NCI-H2081 treated with DMSO at 0.1 percent for 48 hours (cell line): ENCODE measurements at regions not wholly inside any gene's neighbourhood (a gene's known extent, or its start where the extent isn't known, plus 50 kb on each side); places are given as distances from the start of the nearest gene placed in this dataset.

Source experiments
- DNase-seq: peaks from one replicate; lab custom pipeline; 2025; lab: John Stamatoyannopoulos, UW

- no peak for DNase-seq
These were observed 1121.7 kb upstream of the MAP3K7 start for GRCh38 chr6:91708534-91708933.

GRCh38 chr6:91705646-91706045 is 1118.8 kb upstream of the MAP3K7 start:
- DNase-seq: no peak

DNA sequence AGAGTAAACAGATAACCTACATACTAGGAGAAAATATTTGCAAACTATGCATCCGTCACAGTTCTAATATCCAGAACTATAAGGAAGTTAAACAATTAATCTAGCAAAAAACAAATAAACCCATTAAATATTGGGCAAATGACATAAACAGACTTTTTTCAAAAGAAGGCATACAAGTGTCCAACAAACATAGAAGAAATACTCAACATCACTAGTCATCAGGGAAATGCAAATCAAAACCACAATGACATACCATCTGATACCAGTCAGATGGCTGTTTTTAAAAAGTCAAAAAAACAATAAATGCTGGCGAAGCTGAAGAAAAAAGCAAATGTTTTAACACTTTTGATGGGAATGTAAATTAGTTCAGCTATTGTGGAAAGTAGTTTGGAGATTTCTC is 1117.7 kb upstream of the MAP3K7 start:
- no peak for DNase-seq

GRCh38 chr6:91697010-91697695 is 1110.3 kb upstream of the MAP3K7 start:
- no peak for DNase-seq

DNA sequence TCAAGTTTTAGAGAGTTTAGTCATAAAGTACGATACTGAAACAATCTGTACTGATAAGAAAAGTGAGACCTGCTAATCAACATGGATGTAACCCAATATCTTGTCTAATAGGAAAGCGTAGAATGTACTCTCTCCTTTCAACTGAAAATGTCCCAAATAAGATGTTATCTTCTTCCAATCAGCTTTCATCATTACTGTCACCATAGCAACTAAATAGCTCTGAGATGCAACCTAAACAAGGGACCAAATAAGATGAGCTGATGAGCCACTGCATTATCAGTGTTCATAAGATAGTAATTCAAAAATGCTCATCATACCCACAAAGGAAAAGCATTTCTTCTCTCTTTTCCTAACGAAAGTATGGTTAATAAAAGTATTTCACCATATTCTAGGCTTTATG is 1108.3 kb upstream of the MAP3K7 start:
- no peak for DNase-seq

GRCh38 chr6:91694016-91694654 is 1107.3 kb upstream of the MAP3K7 start:
- no peak for DNase-seq

DNA sequence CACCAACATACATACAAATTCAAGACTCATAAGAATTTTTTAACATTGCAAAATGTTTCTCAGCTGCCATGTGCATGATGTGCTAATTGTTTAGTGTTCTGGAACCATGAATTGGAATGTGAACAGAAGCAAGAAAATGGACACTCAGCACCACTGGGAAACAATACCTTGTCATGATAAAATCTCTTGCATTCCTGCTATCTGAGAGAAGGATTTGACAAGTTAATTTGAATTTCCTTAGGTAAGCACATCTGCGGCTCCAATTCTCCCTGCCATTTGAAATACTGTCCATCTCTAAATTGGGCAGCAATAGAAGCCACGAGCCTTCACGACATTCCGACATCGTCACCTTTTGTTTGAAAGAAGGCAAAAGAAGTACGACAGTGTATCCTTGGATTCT is 1104.6 kb upstream of the MAP3K7 start:
- no peak for DNase-seq

DNA sequence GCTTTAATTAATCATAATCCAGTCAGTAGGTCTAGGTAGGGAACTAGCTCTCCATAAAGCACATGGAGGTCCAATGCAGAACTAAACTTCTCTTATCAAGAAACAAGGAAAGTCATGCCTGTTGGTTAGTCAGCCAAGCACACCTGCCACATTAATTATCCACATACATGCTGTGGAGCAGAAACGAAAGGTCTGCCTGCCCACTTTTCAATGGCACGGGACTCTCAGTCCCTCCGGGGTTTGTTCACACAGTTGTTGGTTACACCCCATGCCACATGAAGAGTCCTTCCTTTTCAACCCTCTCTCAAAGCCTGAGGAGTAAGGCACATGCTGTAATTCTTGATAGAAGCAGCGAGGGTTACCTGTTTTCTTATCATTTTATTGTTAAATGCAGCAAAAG is 1096.4 kb upstream of the MAP3K7 start:
- DNase-seq: no peak

- no peak for DNase-seq
These were observed 1094.4 kb upstream of the MAP3K7 start for GRCh38 chr6:91681296-91681695.

DNA sequence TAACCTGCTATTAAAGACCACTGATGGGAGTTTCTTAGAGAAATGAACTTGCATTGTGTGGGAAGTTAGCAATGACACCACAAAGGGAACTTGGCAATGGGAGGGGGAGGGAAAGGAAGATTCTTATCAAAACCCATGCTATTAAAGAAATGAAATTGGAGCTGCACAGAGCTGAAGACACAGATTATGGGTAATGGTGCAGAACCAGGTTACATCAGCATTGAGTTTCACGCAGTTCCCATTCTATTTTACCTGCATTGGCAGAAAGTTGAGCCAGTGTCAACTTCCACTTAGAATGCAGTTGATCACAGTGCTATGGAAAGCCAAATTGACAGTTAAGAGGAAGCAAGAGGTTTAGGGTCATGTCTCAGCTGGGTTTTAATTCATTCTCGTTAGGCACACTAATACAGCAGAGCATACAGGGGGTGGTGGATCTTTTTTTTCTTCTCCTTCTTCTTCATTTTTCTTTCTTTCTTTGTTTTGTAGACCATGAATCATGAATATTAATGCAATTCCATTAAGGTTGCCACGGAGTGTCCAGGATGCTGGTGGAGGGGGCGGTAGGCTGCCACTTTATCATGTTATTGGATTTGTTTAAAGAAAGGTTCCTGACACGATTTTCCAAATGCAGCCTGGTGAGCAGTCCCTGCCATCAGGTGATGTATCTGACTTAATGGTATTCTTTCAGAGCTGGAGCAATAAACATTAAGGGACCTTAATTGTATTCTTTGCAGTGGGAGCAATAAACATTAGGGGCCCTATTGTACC is 1092.0 kb upstream of the MAP3K7 start:
- DNase-seq: no peak

DNA sequence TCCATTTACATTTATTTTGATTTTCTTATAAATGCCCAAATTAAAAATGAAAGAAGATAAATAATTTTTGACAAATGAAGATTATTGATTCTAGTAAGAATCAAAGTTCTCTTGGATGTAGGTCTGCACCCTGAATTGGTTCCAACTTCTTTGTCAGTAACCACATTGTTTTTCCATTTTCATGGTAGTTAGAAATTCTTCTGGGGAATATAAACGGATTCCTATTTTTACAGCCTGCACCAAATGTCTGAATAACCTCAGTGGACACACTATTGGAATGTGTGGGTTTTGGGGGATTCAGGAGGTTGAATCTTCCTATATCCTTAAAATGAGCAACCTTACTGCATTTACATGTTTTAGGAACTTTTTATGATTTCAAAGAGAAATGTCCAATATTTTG is 1085.3 kb upstream of the MAP3K7 start:
- DNase-seq: no peak

GRCh38 chr6:91669871-91670268 is 1083.0 kb upstream of the MAP3K7 start:
- no peak for DNase-seq

GRCh38 chr6:91669154-91669870 is 1082.4 kb upstream of the MAP3K7 start:
- DNase-seq: peak; percentile 41

GRCh38 chr6:91667596-91667995 is 1080.7 kb upstream of the MAP3K7 start:
- no peak for DNase-seq

GRCh38 chr6:91664327-91664959 is 1077.6 kb upstream of the MAP3K7 start:
- DNase-seq: no peak

DNA sequence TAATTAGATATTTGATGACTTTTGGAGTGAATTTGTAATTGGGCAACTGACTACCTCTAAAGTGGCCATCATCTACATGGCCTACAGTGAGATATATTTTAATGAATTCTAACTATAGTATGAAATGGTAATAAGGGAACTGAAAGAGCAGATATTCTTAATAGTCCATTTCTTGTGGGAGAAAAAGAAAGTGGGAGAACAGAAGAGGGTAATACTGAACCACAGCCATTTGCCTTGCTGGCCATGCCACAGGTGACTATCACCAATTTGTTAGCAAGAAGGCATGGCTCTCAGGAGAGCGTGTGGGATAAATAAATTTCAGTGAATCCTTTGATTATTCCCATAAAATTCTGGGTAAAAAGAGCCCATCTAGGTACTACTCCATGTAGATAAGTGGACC is 1074.0 kb upstream of the MAP3K7 start:
- DNase-seq: no peak

GRCh38 chr6:91659891-91660290 is 1073.0 kb upstream of the MAP3K7 start:
- no peak for DNase-seq

DNA sequence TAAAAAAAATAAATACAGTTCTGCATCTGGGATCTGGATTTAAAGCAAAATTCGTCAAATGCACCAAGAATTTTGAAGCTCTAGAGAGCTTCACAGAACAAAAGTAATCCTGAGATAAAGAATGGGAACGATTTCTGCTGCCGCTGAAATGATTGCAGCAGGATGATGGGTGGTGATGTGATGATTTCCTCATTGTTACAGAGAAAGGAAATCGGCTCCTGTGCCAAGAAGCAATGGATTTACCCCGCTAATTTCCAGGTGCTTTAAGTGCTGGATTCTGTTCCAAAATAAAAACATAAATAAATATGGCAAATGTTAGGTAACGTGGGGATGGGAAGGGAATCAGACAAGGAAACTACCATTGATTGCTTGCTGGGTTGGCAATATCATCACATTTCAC is 1067.9 kb upstream of the MAP3K7 start:
- no peak for DNase-seq

GRCh38 chr6:91654357-91654756 is 1067.5 kb upstream of the MAP3K7 start:
- no peak for DNase-seq

- peak; percentile 71 for DNase-seq
These were observed 1067.0 kb upstream of the MAP3K7 start for GRCh38 chr6:91653895-91654294.

- no peak for DNase-seq
These were observed 1066.3 kb upstream of the MAP3K7 start for GRCh38 chr6:91653076-91653723.

GRCh38 chr6:91646649-91647048 is 1059.8 kb upstream of the MAP3K7 start:
- DNase-seq: no peak
